ENCODE measurements at regions not wholly inside any gene's neighbourhood (a gene's known extent, or its start where the extent isn't known, plus 50 kb on each side); places are given as distances from the start of the nearest gene placed in this dataset.

GRCh38 chr12:42652048-42652447 is 62.5 kb upstream of the PRICKLE1 start:
- TF ChIP-seq POLR2AphosphoS5 (IDR thresholded peaks at IDR 0.05; ENCODE audit: low read depth) (no peak), CTCF (IDR thresholded peaks at IDR 0.05; ENCODE audit: insufficient read depth, low read length) (no peak), GABPA (IDR thresholded peaks at IDR 0.05; ENCODE audit: low read depth) (no peak), REST (IDR thresholded peaks at IDR 0.05; ENCODE audit: insufficient replicate concordance, low read depth) (no peak)

All from HL-60 (cell line).